ENCODE measurements at regions not wholly inside any gene's neighbourhood (a gene's known extent, or its start where the extent isn't known, plus 50 kb on each side); places are given as distances from the start of the nearest gene placed in this dataset.

DNA sequence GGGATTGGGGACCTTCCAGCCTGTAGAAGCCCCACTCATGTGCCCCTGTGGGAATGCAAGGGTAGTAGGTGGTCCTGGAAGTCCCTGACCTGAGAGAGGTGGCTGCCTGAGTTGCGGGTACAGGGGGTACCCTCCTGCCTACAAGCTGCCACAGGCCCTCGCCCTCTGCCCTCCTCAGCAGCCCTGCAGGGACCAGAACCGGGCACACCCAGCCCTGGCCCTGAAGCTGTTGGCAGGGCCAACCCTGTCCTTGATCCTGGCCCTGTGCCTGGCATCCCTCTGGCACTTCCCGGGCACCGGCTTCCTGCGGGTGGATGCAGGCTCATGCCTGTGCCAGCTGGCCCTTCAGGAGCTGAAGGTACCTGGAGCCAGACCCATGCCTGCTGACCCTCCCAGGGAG, 54.9 kb upstream of the ELN start:
- no peak for TF ChIP-seq POLR2A (IDR thresholded peaks at IDR 0.05)
- TF ChIP-seq, protein P1, sequence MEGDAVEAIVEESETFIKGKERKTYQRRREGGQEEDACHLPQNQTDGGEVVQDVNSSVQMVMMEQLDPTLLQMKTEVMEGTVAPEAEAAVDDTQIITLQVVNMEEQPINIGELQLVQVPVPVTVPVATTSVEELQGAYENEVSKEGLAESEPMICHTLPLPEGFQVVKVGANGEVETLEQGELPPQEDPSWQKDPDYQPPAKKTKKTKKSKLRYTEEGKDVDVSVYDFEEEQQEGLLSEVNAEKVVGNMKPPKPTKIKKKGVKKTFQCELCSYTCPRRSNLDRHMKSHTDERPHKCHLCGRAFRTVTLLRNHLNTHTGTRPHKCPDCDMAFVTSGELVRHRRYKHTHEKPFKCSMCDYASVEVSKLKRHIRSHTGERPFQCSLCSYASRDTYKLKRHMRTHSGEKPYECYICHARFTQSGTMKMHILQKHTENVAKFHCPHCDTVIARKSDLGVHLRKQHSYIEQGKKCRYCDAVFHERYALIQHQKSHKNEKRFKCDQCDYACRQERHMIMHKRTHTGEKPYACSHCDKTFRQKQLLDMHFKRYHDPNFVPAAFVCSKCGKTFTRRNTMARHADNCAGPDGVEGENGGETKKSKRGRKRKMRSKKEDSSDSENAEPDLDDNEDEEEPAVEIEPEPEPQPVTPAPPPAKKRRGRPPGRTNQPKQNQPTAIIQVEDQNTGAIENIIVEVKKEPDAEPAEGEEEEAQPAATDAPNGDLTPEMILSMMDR (IDR thresholded peaks at IDR 0.05), result no peak
- H3K27me3 ChIP-seq, result no peaks in the 10 kb centered on the region
- no peak for DNase-seq
- H3K4me3 ChIP-seq (replicated peaks in 1 of 3), result no peak overlapping the region
- intact Hi-C loops (cut with DNase I), result no loop called here
- no peaks in the 10 kb centered on the region for H3K36me3 ChIP-seq
- 80 to 87% methylated on average over 1 to 3 of the region's 6 CpGs for WGBS, 2 donors
- H3K9me3 ChIP-seq, result no peaks in the 10 kb centered on the region
- H3K27ac ChIP-seq, result no peak overlapping the region
- no peaks in the 10 kb centered on the region for H3K4me1 ChIP-seq

DNA sequence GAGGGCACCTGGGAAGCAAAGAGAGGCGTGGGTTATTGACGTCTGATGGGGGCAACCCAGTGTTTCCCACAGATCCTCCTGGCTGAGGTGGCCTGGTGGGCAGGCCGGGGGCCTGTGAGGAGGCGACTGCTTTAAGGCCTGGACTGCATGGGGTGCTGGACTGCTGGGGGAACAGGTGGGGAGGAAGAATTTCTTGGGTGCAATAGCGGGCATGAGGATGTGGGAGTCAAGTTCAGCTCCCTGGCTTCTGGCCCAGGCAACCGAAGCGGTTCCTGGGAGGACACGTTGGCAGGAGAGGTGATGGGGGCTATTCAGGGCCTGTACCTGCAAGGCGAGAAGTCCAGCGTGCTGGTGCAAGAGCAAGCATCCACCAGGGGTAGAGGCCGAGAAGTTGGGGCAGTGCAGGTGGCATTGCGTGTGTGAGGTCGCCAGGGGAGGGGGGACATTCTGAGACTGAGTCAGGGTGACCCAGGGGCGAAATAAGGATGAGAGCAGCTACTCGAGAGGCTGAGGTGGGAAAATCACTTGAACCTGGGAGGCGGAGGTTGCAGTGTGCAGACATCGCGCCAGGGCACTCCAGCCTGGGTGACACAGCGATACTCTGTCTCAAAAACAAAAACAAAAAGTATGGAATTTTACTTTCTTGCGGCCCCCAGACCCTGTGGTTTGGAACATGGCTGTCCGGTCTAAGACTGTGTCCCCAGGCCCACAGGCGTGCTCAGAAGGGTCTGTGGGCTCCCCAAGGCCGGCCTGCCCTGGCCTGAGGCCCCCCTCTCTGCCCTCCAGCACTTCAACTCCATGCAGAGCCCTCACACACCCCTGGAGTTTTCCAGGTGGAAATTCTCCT, 53.6 kb upstream of the ELN start:
- H3K9me3 ChIP-seq, result no peaks in the 10 kb centered on the region
- no peaks in the 10 kb centered on the region for H3K27me3 ChIP-seq
- H3K36me3 ChIP-seq, result no peaks in the 10 kb centered on the region
- H3K4me3 ChIP-seq (replicated peaks in 1 of 3), result no peak overlapping the region
- intact Hi-C loops (cut with DNase I), result no loop called here
- H3K4me1 ChIP-seq, result no peaks in the 10 kb centered on the region
- no peak for DNase-seq
- WGBS, 2 donors, result 78 to 82% methylated on average over 23 of the region's 23 CpGs
- H3K27ac ChIP-seq, result no peak overlapping the region
- TF ChIP-seq POLR2A (IDR thresholded peaks at IDR 0.05), result no peak
- TF ChIP-seq, protein P1 (IDR thresholded peaks at IDR 0.05), result no peak

DNA sequence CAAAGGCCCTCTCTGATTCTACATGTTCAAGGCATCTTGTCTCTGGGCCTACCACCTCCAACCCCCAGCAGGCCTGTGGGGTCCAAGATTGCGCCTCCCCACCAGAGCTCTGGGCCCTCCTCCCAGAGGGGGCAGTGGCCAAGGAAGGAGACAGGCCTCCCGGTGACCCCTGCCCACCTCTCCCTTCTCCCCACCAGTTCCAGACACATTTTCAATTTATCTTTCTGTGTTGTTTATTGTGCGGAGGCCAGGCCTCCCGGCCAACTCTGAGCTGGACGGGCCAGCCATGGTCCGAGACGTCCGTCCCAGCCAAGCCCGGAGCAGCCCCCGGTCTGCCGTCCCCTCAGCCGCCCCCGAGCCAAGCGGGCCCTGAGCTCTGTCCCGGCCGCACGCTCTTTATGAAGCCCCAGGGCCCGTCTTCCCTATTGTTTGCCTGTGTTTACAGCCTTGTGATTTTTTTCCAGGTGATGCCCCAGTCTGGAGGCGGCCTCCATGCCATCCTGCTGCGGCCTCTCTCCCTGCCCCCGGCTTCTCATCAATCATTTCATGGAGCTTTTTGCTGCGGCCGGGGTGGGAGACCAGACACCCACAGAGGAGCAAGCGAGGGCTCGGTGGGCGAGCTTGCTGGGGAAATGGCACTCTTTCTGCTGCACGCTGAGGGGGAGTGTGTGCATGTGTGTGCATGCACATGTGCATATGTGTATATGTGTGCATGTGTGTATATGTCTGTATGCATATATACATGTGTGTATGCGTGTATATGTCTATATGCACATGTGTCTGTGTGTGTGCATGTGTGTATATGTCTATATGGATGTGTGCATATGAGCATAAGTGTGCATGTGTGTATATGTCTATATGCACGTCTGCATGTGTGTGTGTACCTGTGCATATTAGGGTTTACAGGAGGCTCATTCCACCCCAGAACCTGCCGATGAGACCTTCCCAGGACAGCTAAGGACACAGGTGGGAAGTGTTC, 52.7 kb upstream of the ELN start:
- Histone ChIP-seq H3K9me3 (no peaks in the 10 kb centered on the region), H3K27ac (no peak overlapping the region), H3K4me1 (no peaks in the 10 kb centered on the region), H3K36me3 (no peaks in the 10 kb centered on the region), H3K27me3 (no peaks in the 10 kb centered on the region), H3K4me3 (replicated peaks in 1 of 3) (no peak overlapping the region)
- 88 to 92% methylated on average over 30 of the region's 30 CpGs for WGBS, 2 donors
- no peak for DNase-seq
- TF ChIP-seq, protein P1 (IDR thresholded peaks at IDR 0.05), result no peak
- TF ChIP-seq POLR2A (IDR thresholded peaks at IDR 0.05), result no peak
- intact Hi-C loops (cut with DNase I), result no loop called here

- Histone ChIP-seq H3K27ac (no peak overlapping the region), H3K36me3 (no peaks in the 10 kb centered on the region), H3K27me3 (no peaks in the 10 kb centered on the region), H3K4me1 (no peaks in the 10 kb centered on the region), H3K4me3 (replicated peaks in 1 of 3) (no peak overlapping the region), H3K9me3 (no peaks in the 10 kb centered on the region)
- DNase-seq, result no peak
- TF ChIP-seq POLR2A (IDR thresholded peaks at IDR 0.05), result no peak
- TF ChIP-seq, protein P1 (IDR thresholded peaks at IDR 0.05), result no peak
- intact Hi-C loops (cut with DNase I), result no loop called here
- WGBS, 2 donors, result 68 to 82% methylated on average over 15 to 20 of the region's 24 CpGs
Observed at GRCh38 chr7:73976761-73977618, 51.0 kb upstream of the ELN start.

Data from thyroid gland (tissue), 4 donors.